Transverse colon (tissue), 4 donors: ENCODE measurements at regions not wholly inside any gene's neighbourhood (a gene's known extent, or its start where the extent isn't known, plus 50 kb on each side); places are given as distances from the start of the nearest gene placed in this dataset.

Source experiments
- DNase-seq: peaks from one replicate; pipeline ENCODE4 v3.0.0-alpha.2; 2019
- H3K27ac ChIP-seq, 4 donors: fragments of 200-600 bp; sonication (generic); 2 replicates each; pipeline ENCODE4 v1.5.1; 2016 to 2018; ENCODE audit warnings: inconsistent platforms in 4 of 4
- H3K27me3 ChIP-seq: fragments of 200-600 bp; sonication (generic); 2 replicates; pipeline ENCODE4 v1.5.1; 2017; ENCODE audit warnings: inconsistent platforms
- H3K36me3 ChIP-seq, 4 donors: fragments of 200-600 bp; sonication (generic); 2 replicates each; pipeline ENCODE4 v1.5.1; 2017 to 2019; ENCODE audit warnings: inconsistent platforms in 4 of 4
- H3K4me1 ChIP-seq, 4 donors: fragments of 200-600 bp; sonication (generic); 2 replicates each; pipeline ENCODE4 v1.5.1; 2017 to 2020; ENCODE audit warnings: inconsistent platforms in 4 of 4
- H3K4me3 ChIP-seq, 4 donors: fragments of 200-600 bp; sonication (generic); 1 replicate in 1 of 4; 2 replicates in 3 of 4; pipeline versions ENCODE4 v1.5.1 to v1.6.1; 2017 to 2019; ENCODE audit warnings: inconsistent platforms in 4 of 4
- H3K9me3 ChIP-seq, 2 donors: fragments of 200-600 bp; sonication (generic); 2 replicates each; pipeline ENCODE4 v1.5.1; 2017 to 2019; ENCODE audit warnings: inconsistent platforms in 2 of 2
- CTCF ChIP-seq, 5 experiments: fragments of 200-600 bp in 3 of 5; fragments of 450-650 bp in 2 of 5; sonication (generic) in 3 of 5; IDR thresholded peaks; 1 replicate in 2 of 5; 2 replicates in 3 of 5; pipeline ENCODE4 v1.5.1; 2016 to 2017; ENCODE audit warnings: antibody characterized with exemption in 5 of 5, inconsistent platforms in 3 of 5, mild to moderate bottlenecking in 2 of 5, moderate library complexity in 1 of 5
- EP300 ChIP-seq: sonication (generic); formaldehyde crosslinking; IDR thresholded peaks from one replicate; pipeline ENCODE4 v1.6.1; 2017; ENCODE audit warnings: antibody characterized with exemption, low read depth
- POLR2A ChIP-seq: fragments of 450-650 bp; IDR thresholded peaks from one replicate; pipeline ENCODE4 v1.6.1; 2016; ENCODE audit warnings: antibody characterized with exemption, mild to moderate bottlenecking, moderate library complexity
- POLR2AphosphoS5 ChIP-seq, 3 donors: sonication (generic); formaldehyde crosslinking; IDR thresholded peaks; one replicate each; pipeline ENCODE4 v1.6.1; 2016; ENCODE audit warnings: antibody characterized with exemption in 3 of 3
- WGBS, 2 donors: methylation state at CpG; one replicate each; pipeline ENCODE4 v1.1.5; 2018; ENCODE audit warnings: low coverage in 1 of 2; 5-methylcytosine and 5-hydroxymethylcytosine counted together
- in situ Hi-C, 4 donors: fragments of 200-750 bp; cut with MboI; loops; one replicate each; pipeline versions ENCODE4 v1.15.0 to v1.15.1; 2017; ENCODE audit warnings: low sequenced_read_pairs in 3 of 4, low pct_ligation_motif_present in 1 of 4, low pct_unique_long_range_greater_than_20kb in 1 of 4
- intact Hi-C: fragments of 100-400 bp; cut with DNase I; formaldehyde crosslinking; loops from one replicate; pipeline ENCODE4 v1.15.1; 2023; ENCODE audit warnings: low total_unique reads

GRCh38 chr12:94046626-94047410 lies 101.6 kb upstream of the PLXNC1 start:
- no peak for DNase-seq
- intact Hi-C loops (no loop called here), in situ Hi-C loops (no loop called here)
- H3K9me3 ChIP-seq, result no peaks in the 10 kb centered on the region
- H3K36me3 ChIP-seq, result no peaks in the 10 kb centered on the region
- no peak overlapping the region for H3K27ac ChIP-seq
- TF ChIP-seq EP300, result no peak
- no peak for TF ChIP-seq POLR2A
- no peak for TF ChIP-seq POLR2AphosphoS5 (IDR thresholded peaks at IDR 0.05)
- no peak for TF ChIP-seq CTCF (IDR thresholded peaks at IDR 0.05)
- no peaks in the 10 kb centered on the region for H3K4me1 ChIP-seq
- 69 to 100% methylated on average over 2 to 7 of the region's 7 CpGs for WGBS, 2 donors
- H3K4me3 ChIP-seq, result no peak overlapping the region
- no peaks in the 10 kb centered on the region for H3K27me3 ChIP-seq

GRCh38 chr12:94047781-94048567 lies 100.4 kb upstream of the PLXNC1 start:
- no peaks in the 10 kb centered on the region for H3K36me3 ChIP-seq
- H3K9me3 ChIP-seq, result no peaks in the 10 kb centered on the region
- in situ Hi-C loops, result no loop called here
- peaks cover 0 to 5% (median 2%) of the 10 kb centered on the region in 4 donors for H3K4me1 ChIP-seq
- no peak for DNase-seq
- H3K27ac ChIP-seq, result no peak overlapping the region
- WGBS, 2 donors, result 66% methylated on average over 7 of the region's 7 CpGs; no CpG with 5 or more reads in 1 of the 2 donors
- TF ChIP-seq POLR2A (no peak), CTCF (IDR thresholded peaks at IDR 0.05) (no peak), POLR2AphosphoS5 (IDR thresholded peaks at IDR 0.05) (no peak), EP300 (no peak)
- H3K27me3 ChIP-seq, result no peaks in the 10 kb centered on the region
- intact Hi-C loops, result no loop called here
- no peak overlapping the region for H3K4me3 ChIP-seq

DNA sequence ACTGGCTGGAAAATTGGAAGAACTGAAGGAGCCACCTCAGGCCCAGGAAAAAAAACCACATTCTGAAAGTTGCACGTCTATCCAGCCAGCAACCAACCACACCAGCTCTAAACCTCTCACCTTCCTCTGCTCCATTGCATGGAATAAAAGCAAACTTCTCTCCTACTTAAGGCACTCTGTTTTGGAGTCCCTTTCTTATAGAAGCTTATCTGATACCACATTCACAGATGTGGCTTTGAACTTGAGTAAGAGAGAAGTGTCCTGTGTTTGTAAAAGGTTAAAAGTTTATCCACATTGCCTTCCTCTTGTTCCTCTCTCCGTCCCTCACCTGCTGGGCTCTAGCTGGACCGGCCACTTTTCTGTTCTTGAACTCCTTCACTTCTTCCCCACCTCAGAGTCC lies 99.6 kb upstream of the PLXNC1 start:
- TF ChIP-seq CTCF (IDR thresholded peaks at IDR 0.05) (no peak), EP300 (no peak), POLR2AphosphoS5 (IDR thresholded peaks at IDR 0.05) (no peak), POLR2A (no peak)
- Histone ChIP-seq H3K36me3 (no peaks in the 10 kb centered on the region), H3K4me1 (peaks cover 0 to 11% (median 4%) of the 10 kb centered on the region in 4 donors), H3K4me3 (no peak overlapping the region), H3K27ac (no peak overlapping the region), H3K9me3 (no peaks in the 10 kb centered on the region), H3K27me3 (no peaks in the 10 kb centered on the region)
- in situ Hi-C loops, result no loop called here
- DNase-seq, result no peak
- 80 to 83% methylated on average over 3 of the region's 3 CpGs for WGBS, 2 donors
- intact Hi-C loops, result no loop called here

GRCh38 chr12:94049718-94050117 lies 98.7 kb upstream of the PLXNC1 start:
- intact Hi-C loops, result loop anchor here (5.0 kb wide), 1 partner anchor 137 kb away; no protein-coding TSS in a partner anchor
- no peaks in the 10 kb centered on the region for H3K36me3 ChIP-seq
- TF ChIP-seq POLR2AphosphoS5 (IDR thresholded peaks at IDR 0.05) (no peak), EP300 (no peak), CTCF (IDR thresholded peaks at IDR 0.05) (no peak), POLR2A (no peak)
- no peak for DNase-seq
- in situ Hi-C loops, result no loop called here
- WGBS, 2 donors, result 84 to 90% methylated on average over 1 to 2 of the region's 2 CpGs
- H3K4me3 ChIP-seq, result no peak overlapping the region
- no peak overlapping the region for H3K27ac ChIP-seq
- no peaks in the 10 kb centered on the region for H3K27me3 ChIP-seq
- no peaks in the 10 kb centered on the region for H3K9me3 ChIP-seq
- H3K4me1 ChIP-seq, result peaks cover 0 to 20% (median 7%) of the 10 kb centered on the region in 4 donors
